HG02798 (cell line): ENCODE measurements at regions not wholly inside any gene's neighbourhood (a gene's known extent, or its start where the extent isn't known, plus 50 kb on each side); places are given as distances from the start of the nearest gene placed in this dataset.

Experiments
- ATAC-seq: cut with Tn5 transposase; IDR thresholded peaks from one replicate; pipeline ENCODE4 v1.9.1; 2021; ENCODE audit warnings: mild to moderate bottlenecking; ENCODE audit not compliant: unreplicated experiment, poor library complexity

GRCh38 chr5:125549322-125549911 lies 803.0 kb upstream of the ZNF608 start:
- ATAC-seq: no peak

- ATAC-seq: no peak
These were observed 803.8 kb upstream of the ZNF608 start for GRCh38 chr5:125550274-125550673.

- no peak for ATAC-seq
These were observed 804.8 kb upstream of the ZNF608 start for GRCh38 chr5:125551246-125551645.

- ATAC-seq: no peak
These were observed 805.4 kb upstream of the ZNF608 start for GRCh38 chr5:125551797-125552196.

GRCh38 chr5:125552486-125552885 lies 806.0 kb upstream of the ZNF608 start:
- ATAC-seq: no peak

- no peak for ATAC-seq
These were observed 807.9 kb upstream of the ZNF608 start for GRCh38 chr5:125554355-125554754.

- no peak for ATAC-seq
These were observed 809.2 kb upstream of the ZNF608 start for GRCh38 chr5:125555591-125555990.

- ATAC-seq: no peak
These were observed 811.6 kb upstream of the ZNF608 start for GRCh38 chr5:125558016-125558415.

- ATAC-seq: no peak
These were observed 812.0 kb upstream of the ZNF608 start for GRCh38 chr5:125558466-125558865.

GRCh38 chr5:125559296-125559695 lies 812.9 kb upstream of the ZNF608 start:
- no peak for ATAC-seq

GRCh38 chr5:125560476-125561225 lies 814.2 kb upstream of the ZNF608 start:
- ATAC-seq: no peak

- no peak for ATAC-seq
These were observed 818.0 kb upstream of the ZNF608 start for GRCh38 chr5:125564317-125564975.

GRCh38 chr5:125574491-125575044 lies 828.1 kb upstream of the ZNF608 start:
- no peak for ATAC-seq

GRCh38 chr5:125575171-125575890 lies 828.9 kb upstream of the ZNF608 start:
- ATAC-seq: no peak

- ATAC-seq: no peak
These were observed 829.6 kb upstream of the ZNF608 start for GRCh38 chr5:125575891-125576505.

- ATAC-seq: no peak
These were observed 830.4 kb upstream of the ZNF608 start for GRCh38 chr5:125576822-125577221.

- ATAC-seq: no peak
These were observed 832.1 kb upstream of the ZNF608 start for GRCh38 chr5:125578551-125578950.

- ATAC-seq: no peak
These were observed 832.7 kb upstream of the ZNF608 start for GRCh38 chr5:125579182-125579581.

GRCh38 chr5:125581311-125581710 lies 834.9 kb upstream of the ZNF608 start:
- ATAC-seq: no peak

- ATAC-seq: no peak
These were observed 835.9 kb upstream of the ZNF608 start for GRCh38 chr5:125582352-125582751.
